Suprapubic skin (tissue), 4 donors: ENCODE measurements at regions not wholly inside any gene's neighbourhood (a gene's known extent, or its start where the extent isn't known, plus 50 kb on each side); places are given as distances from the start of the nearest gene placed in this dataset.

Experiments
- CTCF ChIP-seq, 2 donors: fragments of 200-600 bp in 1 of 2; fragments of 450-650 bp in 1 of 2; sonication (generic) in 1 of 2; IDR thresholded peaks; one replicate each; pipeline ENCODE4 v1.5.1; 2016 to 2019; ENCODE audit warnings: antibody characterized with exemption in 2 of 2, mild to moderate bottlenecking in 1 of 2, moderate library complexity in 1 of 2
- EP300 ChIP-seq: sonication (generic); formaldehyde crosslinking; IDR thresholded peaks from one replicate; pipeline ENCODE4 v1.6.1; 2017; ENCODE audit warnings: antibody characterized with exemption
- POLR2A ChIP-seq, 2 donors: fragments of 450-650 bp; IDR thresholded peaks; one replicate each; pipeline ENCODE4 v1.6.1; 2017; ENCODE audit warnings: antibody characterized with exemption in 2 of 2, mild to moderate bottlenecking in 2 of 2, moderate library complexity in 2 of 2
- POLR2AphosphoS5 ChIP-seq, 3 donors: sonication (generic); formaldehyde crosslinking; IDR thresholded peaks; one replicate each; pipeline ENCODE4 v1.6.1; 2017; ENCODE audit warnings: antibody characterized with exemption in 3 of 3

GRCh38 chr4:123167931-123168330 is 228.7 kb upstream of the SPRY1 start:
- TF ChIP-seq CTCF (IDR thresholded peaks at IDR 0.05) (no peak), POLR2AphosphoS5 (IDR thresholded peaks at IDR 0.05) (no peak), EP300 (no peak), POLR2A (IDR thresholded peaks at IDR 0.05) (no peak)
